A673 (cell line): ENCODE measurements at regions not wholly inside any gene's neighbourhood (a gene's known extent, or its start where the extent isn't known, plus 50 kb on each side); places are given as distances from the start of the nearest gene placed in this dataset.

Source experiments
- EZH2 ChIP-seq: fragments of 200-600 bp; sonication (generic); IDR thresholded peaks from 2 replicates; pipeline ENCODE4 v1.6.1; 2017; ENCODE audit warnings: borderline replicate concordance, low read depth, mild to moderate bottlenecking, mixed read lengths, antibody characterized with exemption, low read length; ENCODE audit not compliant: poor library complexity, severe bottlenecking
- TF ChIP-seq, protein P1 (sequence below): fragments of 300-800, 200-600 bp; sonication (generic); conservative IDR thresholded peaks from 2 replicates; pipeline ENCODE4 v1.5.1; 2017; ENCODE audit warnings: low read depth, mild to moderate bottlenecking, antibody characterized with exemption, low read length, moderate library complexity, mixed read lengths

DNA sequence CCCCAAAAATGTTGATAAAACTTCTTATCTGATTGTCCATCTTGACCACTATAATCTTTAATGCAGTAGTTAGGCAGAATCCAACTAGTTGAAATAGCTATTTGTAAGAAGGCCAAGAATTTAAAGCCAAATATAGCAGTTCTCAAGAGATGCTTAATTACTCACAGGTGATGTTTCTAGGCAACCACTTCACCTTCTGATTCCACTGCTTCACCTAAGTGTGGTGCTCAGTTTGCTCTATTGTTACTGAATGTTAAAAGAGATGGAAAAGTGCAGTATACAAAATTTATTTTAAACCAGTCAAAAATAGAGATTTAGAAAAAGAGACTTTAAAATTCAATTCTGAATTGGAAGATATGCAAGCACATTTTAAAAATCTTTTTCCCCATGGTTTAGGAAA is 539.4 kb downstream of the ZNF804A start:
- TF ChIP-seq, protein P1, sequence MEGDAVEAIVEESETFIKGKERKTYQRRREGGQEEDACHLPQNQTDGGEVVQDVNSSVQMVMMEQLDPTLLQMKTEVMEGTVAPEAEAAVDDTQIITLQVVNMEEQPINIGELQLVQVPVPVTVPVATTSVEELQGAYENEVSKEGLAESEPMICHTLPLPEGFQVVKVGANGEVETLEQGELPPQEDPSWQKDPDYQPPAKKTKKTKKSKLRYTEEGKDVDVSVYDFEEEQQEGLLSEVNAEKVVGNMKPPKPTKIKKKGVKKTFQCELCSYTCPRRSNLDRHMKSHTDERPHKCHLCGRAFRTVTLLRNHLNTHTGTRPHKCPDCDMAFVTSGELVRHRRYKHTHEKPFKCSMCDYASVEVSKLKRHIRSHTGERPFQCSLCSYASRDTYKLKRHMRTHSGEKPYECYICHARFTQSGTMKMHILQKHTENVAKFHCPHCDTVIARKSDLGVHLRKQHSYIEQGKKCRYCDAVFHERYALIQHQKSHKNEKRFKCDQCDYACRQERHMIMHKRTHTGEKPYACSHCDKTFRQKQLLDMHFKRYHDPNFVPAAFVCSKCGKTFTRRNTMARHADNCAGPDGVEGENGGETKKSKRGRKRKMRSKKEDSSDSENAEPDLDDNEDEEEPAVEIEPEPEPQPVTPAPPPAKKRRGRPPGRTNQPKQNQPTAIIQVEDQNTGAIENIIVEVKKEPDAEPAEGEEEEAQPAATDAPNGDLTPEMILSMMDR: no peak
- no peak for TF ChIP-seq EZH2
